ENCODE measurements at regions not wholly inside any gene's neighbourhood (a gene's known extent, or its start where the extent isn't known, plus 50 kb on each side); places are given as distances from the start of the nearest gene placed in this dataset.

- Histone ChIP-seq H3K4me3 (ENCODE audit: low read depth, low read length, poor library complexity, severe bottlenecking) (no peak overlapping the region), H3K4me1 (ENCODE audit: insufficient read depth, low read length, poor library complexity, severe bottlenecking) (no peaks in the 10 kb centered on the region), H4K20me1 (ENCODE audit: insufficient read depth, low read length) (no peaks in the 10 kb centered on the region), H3K9me2 (ENCODE audit: insufficient read depth, low read length) (no peaks in the 10 kb centered on the region), H3K9me3 (ENCODE audit: low read length) (no peaks in the 10 kb centered on the region), H3K79me2 (ENCODE audit: insufficient read depth, low read depth, low read length) (no peaks in the 10 kb centered on the region), H2AFZ (ENCODE audit: low read length) (no peak overlapping the region), H3K27ac (ENCODE audit: low read depth, low read length, poor library complexity, severe bottlenecking) (no peak overlapping the region), H3K4me2 (ENCODE audit: low read length) (no peak overlapping the region), H3K36me3 (ENCODE audit: insufficient read depth, low read length) (no peaks in the 10 kb centered on the region)
- DNase-seq (ENCODE audit: low spot score): peak; percentile 11
- ChIA-PET POLR2A (no interaction called here), CTCF (ENCODE audit: unreplicated experiment) (no interaction called here)
- BruUV-seq (replicated peaks): no TSS peak
- intact Hi-C loops (cut with micrococcal nuclease; ENCODE audit: unreplicated experiment): no loop called here
- TF ChIP-seq EZH2phosphoT487 (IDR thresholded peaks at IDR 0.05; ENCODE audit: borderline replicate concordance, low read depth, low read length): no peak
- peak; percentile 68 for TF ChIP-seq CTCF (conservative IDR thresholded peaks at IDR 0.05; ENCODE audit: low read length)
These were observed 160.4 kb downstream of the CPEB2 start for GRCh38 chr4:15162465-15163283.

- no peaks in the 10 kb centered on the region for H3K36me3 ChIP-seq (ENCODE audit: insufficient read depth, low read length)
- ChIA-PET POLR2A (interaction anchor here (0.5 kb wide), 1 partner anchor 77 kb away, joined by 3 read pairs; no protein-coding TSS in a partner anchor), CTCF (ENCODE audit: unreplicated experiment) (no interaction called here)
- no peaks in the 10 kb centered on the region for H3K9me2 ChIP-seq (ENCODE audit: insufficient read depth, low read length)
- H4K20me1 ChIP-seq (ENCODE audit: insufficient read depth, low read length): no peaks in the 10 kb centered on the region
- no peaks in the 10 kb centered on the region for H3K9me3 ChIP-seq (ENCODE audit: low read length)
- TF ChIP-seq CTCF (conservative IDR thresholded peaks at IDR 0.05; ENCODE audit: low read length) (no peak), EZH2phosphoT487 (IDR thresholded peaks at IDR 0.05; ENCODE audit: borderline replicate concordance, low read depth, low read length) (no peak)
- no peak overlapping the region for H2AFZ ChIP-seq (ENCODE audit: low read length)
- intact Hi-C loops (cut with micrococcal nuclease; ENCODE audit: unreplicated experiment): no loop called here
- no peaks in the 10 kb centered on the region for H3K4me1 ChIP-seq (ENCODE audit: insufficient read depth, low read length, poor library complexity, severe bottlenecking)
- DNase-seq (ENCODE audit: low spot score): no peak
- no peaks in the 10 kb centered on the region for H3K79me2 ChIP-seq (ENCODE audit: insufficient read depth, low read depth, low read length)
- H3K4me3 ChIP-seq (ENCODE audit: low read depth, low read length, poor library complexity, severe bottlenecking): no peak overlapping the region
- no peak overlapping the region for H3K4me2 ChIP-seq (ENCODE audit: low read length)
- no peak overlapping the region for H3K27ac ChIP-seq (ENCODE audit: low read depth, low read length, poor library complexity, severe bottlenecking)
- no TSS peak for BruUV-seq (replicated peaks)
These were observed 161.0 kb downstream of the CPEB2 start for GRCh38 chr4:15163284-15163645.

GRCh38 chr4:15164571-15164970, 162.3 kb downstream of the CPEB2 start:
- no peak overlapping the region for H3K4me3 ChIP-seq (ENCODE audit: low read depth, low read length, poor library complexity, severe bottlenecking)
- intact Hi-C loops (cut with micrococcal nuclease; ENCODE audit: unreplicated experiment): no loop called here

More at GRCh38 chr4:15164571-15164970, 162.3 kb downstream of the CPEB2 start:
- H3K9me2 ChIP-seq (ENCODE audit: insufficient read depth, low read length): no peaks in the 10 kb centered on the region
- H4K20me1 ChIP-seq (ENCODE audit: insufficient read depth, low read length): no peaks in the 10 kb centered on the region
- no peak overlapping the region for H2AFZ ChIP-seq (ENCODE audit: low read length)
- H3K36me3 ChIP-seq (ENCODE audit: insufficient read depth, low read length): no peaks in the 10 kb centered on the region
- no peaks in the 10 kb centered on the region for H3K4me1 ChIP-seq (ENCODE audit: insufficient read depth, low read length, poor library complexity, severe bottlenecking)
- BruUV-seq (replicated peaks): no TSS peak
- no peak for TF ChIP-seq CTCF (conservative IDR thresholded peaks at IDR 0.05; ENCODE audit: low read length)
- TF ChIP-seq EZH2phosphoT487 (IDR thresholded peaks at IDR 0.05; ENCODE audit: borderline replicate concordance, low read depth, low read length): no peak
- CTCF ChIA-PET (ENCODE audit: unreplicated experiment): no interaction called here
- no peak for DNase-seq (ENCODE audit: low spot score)
- no peak overlapping the region for H3K27ac ChIP-seq (ENCODE audit: low read depth, low read length, poor library complexity, severe bottlenecking)
- H3K9me3 ChIP-seq (ENCODE audit: low read length): no peaks in the 10 kb centered on the region
- H3K4me2 ChIP-seq (ENCODE audit: low read length): no peak overlapping the region
- POLR2A ChIA-PET: interaction anchor here (0.6 to 1.0 kb wide), 2 partner anchors 17 to 1233 kb away, joined by 3 to 4 read pairs; no protein-coding TSS in a partner anchor
- no peaks in the 10 kb centered on the region for H3K79me2 ChIP-seq (ENCODE audit: insufficient read depth, low read depth, low read length)

Data from OCI-LY7 (cell line).